ENCODE measurements at regions not wholly inside any gene's neighbourhood (a gene's known extent, or its start where the extent isn't known, plus 50 kb on each side); places are given as distances from the start of the nearest gene placed in this dataset.

- H3K27me3 ChIP-seq, result no peaks in the 10 kb centered on the region
- intact Hi-C loops (cut with DNase I), result no loop called here
- DNase-seq, result no peak
- H3K36me3 ChIP-seq (replicated peaks in 1 of 2), result no peaks in the 10 kb centered on the region
- no peaks in the 10 kb centered on the region for H3K9me3 ChIP-seq (replicated peaks in 1 of 3)
- no peak overlapping the region for H3K4me3 ChIP-seq
- no peaks in the 10 kb centered on the region for H3K4me1 ChIP-seq (replicated peaks in 1 of 2)
- whole genome bisulfite sequencing, 4 donors, result 73 to 91% (median 79%) methylated on average over 3 of the region's 3 CpGs
- TF ChIP-seq CTCF (IDR thresholded peaks at IDR 0.05) (no peak), POLR2A (IDR thresholded peaks at IDR 0.05) (no peak)
- no peak overlapping the region for H3K27ac ChIP-seq
These were observed 80.8 kb upstream of the DRD2 start for GRCh38 chr11:113556036-113556435.

GRCh38 chr11:113555071-113555619, 79.9 kb upstream of the DRD2 start:
- no peaks in the 10 kb centered on the region for H3K36me3 ChIP-seq (replicated peaks in 1 of 2)
- no peak for DNase-seq
- H3K27ac ChIP-seq, result no peak overlapping the region
- H3K4me1 ChIP-seq (replicated peaks in 1 of 2), result no peaks in the 10 kb centered on the region
- intact Hi-C loops (cut with DNase I), result no loop called here
- TF ChIP-seq POLR2A (IDR thresholded peaks at IDR 0.05) (no peak), CTCF (IDR thresholded peaks at IDR 0.05) (no peak)
- no peaks in the 10 kb centered on the region for H3K9me3 ChIP-seq (replicated peaks in 1 of 3)
- H3K27me3 ChIP-seq, result no peaks in the 10 kb centered on the region
- no peak overlapping the region for H3K4me3 ChIP-seq
- WGBS, 4 donors, result 61 to 73% (median 67%) methylated on average over 2 of the region's 2 CpGs

GRCh38 chr11:113554526-113554925, 79.3 kb upstream of the DRD2 start:
- Histone ChIP-seq H3K4me3 (no peak overlapping the region), H3K36me3 (replicated peaks in 1 of 2) (no peaks in the 10 kb centered on the region), H3K4me1 (replicated peaks in 1 of 2) (no peaks in the 10 kb centered on the region), H3K27ac (no peak overlapping the region), H3K27me3 (no peaks in the 10 kb centered on the region), H3K9me3 (replicated peaks in 1 of 3) (no peaks in the 10 kb centered on the region)
- DNase-seq, result no peak
- TF ChIP-seq CTCF (IDR thresholded peaks at IDR 0.05) (no peak), POLR2A (IDR thresholded peaks at IDR 0.05) (no peak)
- intact Hi-C loops (cut with DNase I), result no loop called here
- 56 to 86% (median 65%) methylated on average over 3 of the region's 3 CpGs for WGBS, 4 donors

GRCh38 chr11:113553915-113554314, 78.7 kb upstream of the DRD2 start:
- no peak overlapping the region for H3K4me3 ChIP-seq
- no peaks in the 10 kb centered on the region for H3K36me3 ChIP-seq (replicated peaks in 1 of 2)
- DNase-seq, result no peak
- WGBS, 4 donors, result 48 to 60% (median 49%) methylated on average over 2 of the region's 2 CpGs
- H3K27ac ChIP-seq, result no peak overlapping the region
- H3K4me1 ChIP-seq (replicated peaks in 1 of 2), result no peaks in the 10 kb centered on the region
- H3K9me3 ChIP-seq (replicated peaks in 1 of 3), result no peaks in the 10 kb centered on the region
- H3K27me3 ChIP-seq, result no peaks in the 10 kb centered on the region
- intact Hi-C loops (cut with DNase I), result no loop called here
- no peak for TF ChIP-seq POLR2A (IDR thresholded peaks at IDR 0.05)
- TF ChIP-seq CTCF (IDR thresholded peaks at IDR 0.05), result no peak
